HT1080 (cell line): ENCODE measurements at regions not wholly inside any gene's neighbourhood (a gene's known extent, or its start where the extent isn't known, plus 50 kb on each side); places are given as distances from the start of the nearest gene placed in this dataset.
"Not testable (repeated sequence)": the region's sequence is repeated elsewhere in the genome, so short reads cannot be mapped to it uniquely, and the experiment has no call there.

Experiments used
- DNase-seq: peaks from one replicate; pipeline ENCODE4 v3.0.0-alpha.2; 2015; ENCODE audit warnings: low read depth

DNA sequence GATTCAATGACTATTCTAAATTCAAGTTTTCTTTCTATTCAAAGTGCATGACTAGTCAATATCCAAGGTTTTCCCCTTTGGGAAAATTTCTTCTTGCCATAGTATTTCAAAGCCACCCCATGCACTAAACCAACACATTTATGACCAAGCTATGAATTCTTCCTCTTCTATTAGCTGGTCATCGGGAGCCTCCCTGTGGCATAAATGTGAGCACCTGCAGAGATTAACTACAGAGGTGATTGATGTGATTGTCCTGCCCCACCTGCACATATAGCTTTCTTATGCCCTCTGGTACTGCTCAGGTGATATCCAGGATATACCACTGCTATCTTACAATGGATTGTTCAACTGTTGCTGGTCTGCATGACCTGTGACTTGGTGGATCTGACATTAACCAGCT, 694.9 kb downstream of the ZBBX start:
- DNase-seq: no peak

DNA sequence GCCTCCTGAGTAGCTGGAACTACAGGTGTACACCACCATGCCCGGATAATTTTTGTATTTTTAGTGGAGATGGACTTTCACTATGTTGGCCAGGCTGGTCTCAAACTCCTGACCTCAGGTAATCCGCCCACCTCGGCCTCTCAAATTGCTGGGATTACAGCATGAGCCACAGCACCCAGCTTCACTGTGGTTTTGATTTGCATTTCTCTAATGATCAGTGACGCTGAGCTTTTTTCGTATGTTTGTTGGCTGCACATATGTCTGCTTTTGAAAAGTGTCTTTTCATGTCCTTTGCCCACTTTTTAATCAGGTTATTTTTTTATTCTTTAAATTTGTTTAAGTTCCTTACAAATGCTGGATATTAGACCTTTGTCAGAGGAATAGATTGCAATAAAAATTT, 696.0 kb downstream of the ZBBX start:
- DNase-seq: not testable (repeated sequence)

GRCh38 chr3:166669781-166670180, 710.3 kb downstream of the ZBBX start:
- no peak for DNase-seq

DNA sequence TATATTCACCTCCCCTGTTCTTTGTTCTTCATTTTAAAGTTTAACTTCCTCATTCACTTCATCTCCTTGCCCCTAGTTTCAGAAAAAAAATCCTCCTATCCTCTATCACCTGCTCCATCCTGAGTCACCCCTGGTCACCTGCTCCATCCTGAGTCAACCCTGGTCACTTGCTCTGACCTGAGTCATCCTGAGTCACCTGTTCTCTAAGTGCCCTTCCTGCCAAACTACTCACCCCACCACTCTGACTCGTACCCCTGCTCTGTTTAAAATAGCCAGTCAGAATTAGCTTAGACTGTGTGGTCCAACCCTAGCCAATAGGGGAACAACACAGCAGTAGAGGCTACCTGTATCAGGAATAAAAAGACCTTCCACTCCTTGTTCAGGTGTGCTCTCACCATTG, 716.9 kb downstream of the ZBBX start:
- peak; percentile 98 for DNase-seq

GRCh38 chr3:166661621-166662020, 718.5 kb downstream of the ZBBX start:
- DNase-seq: no peak

GRCh38 chr3:166660962-166661361, 719.1 kb downstream of the ZBBX start:
- no peak for DNase-seq

GRCh38 chr3:166637984-166638530, 742.0 kb downstream of the ZBBX start:
- no peak for DNase-seq

GRCh38 chr3:166634091-166634746, 745.9 kb downstream of the ZBBX start:
- no peak for DNase-seq

- DNase-seq: no peak
These were observed 749.9 kb downstream of the ZBBX start for GRCh38 chr3:166630190-166630589.

DNA sequence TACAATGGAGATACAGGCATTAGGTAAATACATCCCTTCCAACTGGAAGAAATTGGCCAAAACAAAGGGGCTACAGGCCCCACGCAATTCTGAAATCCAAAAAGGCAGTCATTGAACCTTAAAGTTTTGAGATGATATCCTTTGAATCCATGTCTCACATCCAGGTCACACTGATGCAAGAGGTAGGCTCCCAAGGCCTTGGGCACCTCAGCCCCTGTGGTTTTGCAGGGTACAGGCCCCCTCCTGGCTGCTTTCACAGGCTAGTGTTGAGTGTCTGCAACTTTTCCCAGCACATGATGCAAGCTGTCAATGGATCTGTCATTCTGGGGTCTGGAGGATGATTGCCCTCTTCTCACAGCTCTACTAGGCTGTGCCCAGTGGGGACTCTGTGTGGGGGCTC, 766.7 kb downstream of the ZBBX start:
- no peak for DNase-seq

GRCh38 chr3:166612761-166613160, 767.3 kb downstream of the ZBBX start:
- not testable (repeated sequence) for DNase-seq

- no peak for DNase-seq
These were observed 770.8 kb upstream of the BCHE start for GRCh38 chr3:166607933-166608521.

DNA sequence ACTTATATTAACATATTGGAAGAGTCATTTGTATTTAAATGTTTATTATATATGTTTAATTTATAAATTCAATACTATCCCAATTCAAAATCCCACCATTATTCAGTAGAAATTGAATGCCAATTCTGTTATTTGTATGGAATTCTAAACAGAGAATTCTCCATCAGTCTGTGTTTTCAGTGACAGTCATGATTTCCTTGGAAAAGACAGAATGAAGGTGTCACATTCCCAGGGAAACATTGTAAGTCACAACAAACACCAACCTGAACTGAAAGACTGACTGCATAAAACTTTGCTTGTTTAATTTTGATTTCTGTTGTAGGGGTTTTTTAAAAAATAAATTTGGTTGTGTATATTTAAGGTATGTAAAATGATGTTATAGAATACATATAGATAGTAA, 769.8 kb upstream of the BCHE start:
- no peak for DNase-seq

DNA sequence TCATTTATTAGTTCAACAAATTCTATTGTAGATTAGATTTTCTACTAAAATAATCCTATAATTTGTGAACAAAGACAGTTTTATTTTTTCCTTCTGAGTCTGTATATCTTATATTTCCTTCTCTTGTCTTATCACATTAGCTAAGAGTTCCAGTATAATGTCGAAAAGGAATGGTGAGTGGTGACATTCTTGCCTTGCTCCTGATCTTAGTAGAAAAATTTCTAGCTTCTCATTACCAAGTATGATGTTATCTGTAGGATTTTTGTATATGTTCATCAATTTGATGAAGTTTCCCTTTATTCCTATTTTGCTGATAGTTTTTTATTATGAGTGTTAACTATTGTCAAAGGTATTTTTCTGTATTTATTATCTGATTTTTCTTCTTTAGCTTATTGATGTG, 756.6 kb upstream of the BCHE start:
- no peak for DNase-seq

GRCh38 chr3:166582236-166582635, 745.0 kb upstream of the BCHE start:
- peak; percentile 39 for DNase-seq

DNA sequence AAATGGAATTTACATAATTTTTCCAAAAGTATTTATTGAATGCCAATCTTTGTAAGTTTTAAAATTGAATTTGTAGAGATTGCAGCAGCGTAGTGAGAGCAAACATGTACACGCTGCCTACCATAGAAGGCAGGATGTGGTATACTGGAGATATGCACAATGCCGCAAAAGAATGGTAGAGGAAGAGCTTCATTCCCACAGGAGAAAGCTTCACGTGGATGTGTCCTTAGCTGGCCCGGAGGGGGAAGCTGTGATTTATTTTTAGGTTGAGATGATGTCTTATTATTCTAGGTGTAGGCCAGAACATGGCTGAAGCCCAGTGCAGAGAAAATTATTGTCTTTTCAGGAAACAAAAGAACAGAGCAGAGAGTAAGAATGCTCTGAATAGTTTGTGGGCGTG, 743.3 kb upstream of the BCHE start:
- peak; percentile 55 for DNase-seq

- no peak for DNase-seq
These were observed 737.9 kb upstream of the BCHE start for GRCh38 chr3:166575161-166575560.

DNA sequence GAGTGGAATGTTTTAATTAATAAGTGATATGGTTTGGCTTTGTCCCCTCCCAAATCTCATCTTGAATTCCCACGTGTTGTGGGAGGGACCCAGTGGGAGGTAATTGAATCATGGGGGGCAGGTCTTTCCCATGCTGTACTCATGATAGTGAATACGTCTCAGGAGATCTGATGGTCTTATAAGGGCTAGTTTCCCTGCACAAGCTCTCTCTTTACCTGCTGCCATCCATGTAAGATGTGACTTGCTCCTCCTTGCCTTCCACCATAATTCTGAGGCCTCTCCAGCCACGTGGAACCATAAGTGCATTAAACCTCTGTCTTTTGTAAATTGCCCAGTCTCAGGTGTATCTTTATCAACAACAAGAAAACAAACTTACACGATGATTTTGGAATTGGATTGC, 734.5 kb upstream of the BCHE start:
- not testable (repeated sequence) for DNase-seq

DNA sequence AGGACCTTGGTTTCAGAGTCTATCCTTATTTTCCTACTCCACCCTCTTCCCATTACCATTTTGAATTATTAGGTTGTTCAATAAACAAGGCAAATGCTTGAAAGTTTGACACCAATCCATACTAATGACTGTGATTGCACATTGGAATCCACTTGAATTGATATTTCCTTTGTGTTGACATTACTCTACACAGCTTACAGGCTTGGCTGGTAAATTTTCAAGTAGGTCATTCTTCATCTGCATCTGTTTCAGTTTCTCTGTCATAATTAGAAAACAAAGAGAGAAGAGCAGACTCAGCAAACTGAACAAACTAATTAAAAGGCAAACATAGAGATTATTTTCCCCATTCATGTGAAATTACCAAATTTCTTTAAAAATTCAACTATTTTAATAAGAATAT, 732.9 kb upstream of the BCHE start:
- no peak for DNase-seq

- DNase-seq: no peak
These were observed 732.4 kb upstream of the BCHE start for GRCh38 chr3:166569589-166569988.

- DNase-seq: peak; percentile 24
These were observed 723.0 kb upstream of the BCHE start for GRCh38 chr3:166560253-166560652.

GRCh38 chr3:166556955-166557354, 719.7 kb upstream of the BCHE start:
- no peak for DNase-seq

- DNase-seq: no peak
These were observed 716.8 kb upstream of the BCHE start for GRCh38 chr3:166554023-166554422.
